CD14-positive monocyte (primary cell): ENCODE measurements at regions not wholly inside any gene's neighbourhood (a gene's known extent, or its start where the extent isn't known, plus 50 kb on each side); places are given as distances from the start of the nearest gene placed in this dataset.

Experiments
- DNase-seq, 3 donors: peaks; one replicate each; pipeline ENCODE4 v3.0.0-alpha.2; 2011 to 2022
- H2AFZ ChIP-seq: 2 replicates; pipeline ENCODE4 v1.6.0; 2012; ENCODE audit warnings: mild to moderate bottlenecking, low read depth, low read length, inconsistent platforms; ENCODE audit not compliant: insufficient read depth, poor library complexity, severe bottlenecking
- H3K27ac ChIP-seq, 2 donors: 1 replicate in 1 of 2; 2 replicates in 1 of 2; pipeline ENCODE4 v1.5.1; 2012 to 2013; ENCODE audit warnings: low read length in 2 of 2, control low read depth in 1 of 2, inconsistent platforms in 1 of 2, low read depth in 1 of 2, mild to moderate bottlenecking in 1 of 2
- H3K27me3 ChIP-seq, 2 donors: one replicate each; pipeline versions ENCODE4 v1.6.0 to v1.6.1; 2011 to 2013; ENCODE audit warnings: low read length in 2 of 2; ENCODE audit not compliant: control insufficient read depth in 2 of 2, insufficient read depth in 2 of 2
- H3K36me3 ChIP-seq, 2 donors: replicated peaks in 1 of 2; 1 replicate in 1 of 2; 2 replicates in 1 of 2; pipeline versions ENCODE4 v1.5.1 to v1.6.1; 2012 to 2013; ENCODE audit warnings: low read length in 2 of 2, control low read depth in 1 of 2, inconsistent platforms in 1 of 2, mild to moderate bottlenecking in 1 of 2; ENCODE audit not compliant: insufficient read depth in 2 of 2, control insufficient read depth in 1 of 2
- H3K4me1 ChIP-seq, 2 donors: 1 replicate in 1 of 2; 2 replicates in 1 of 2; pipeline versions ENCODE4 v1.5.1 to v1.6.1; 2012 to 2013; ENCODE audit warnings: low read length in 2 of 2, control low read depth in 1 of 2, inconsistent platforms in 1 of 2, mild to moderate bottlenecking in 1 of 2, moderate library complexity in 1 of 2; ENCODE audit not compliant: insufficient read depth in 2 of 2, control insufficient read depth in 1 of 2
- H3K4me2 ChIP-seq: replicated peaks from 2 replicates; pipeline ENCODE3; 2012; ENCODE audit warnings: low read length, moderate library complexity, mild to moderate bottlenecking; ENCODE audit not compliant: poor library complexity, severe bottlenecking; ENCODE audit errors: extremely low read depth
- H3K4me3 ChIP-seq, 3 experiments: fragments of 200-600 bp in 1 of 3; sonication (generic) in 1 of 3; replicated peaks in 1 of 3; 1 replicate in 2 of 3; 2 replicates in 1 of 3; pipeline ENCODE4 v1.5.1; 2011 to 2013; ENCODE audit warnings: low read length in 3 of 3, mild to moderate bottlenecking in 3 of 3, control low read depth in 2 of 3, low read depth in 2 of 3, inconsistent platforms in 1 of 3, moderate library complexity in 1 of 3
- H3K79me2 ChIP-seq: 2 replicates; pipeline ENCODE4 v1.6.0; 2012; ENCODE audit warnings: mild to moderate bottlenecking, control low read depth, inconsistent platforms, low read length, moderate library complexity; ENCODE audit not compliant: insufficient read depth
- H3K9ac ChIP-seq: 2 replicates; pipeline ENCODE4 v1.6.0; 2017; ENCODE audit warnings: low read length, mild to moderate bottlenecking; ENCODE audit not compliant: insufficient read depth, poor library complexity, severe bottlenecking
- H3K9me3 ChIP-seq, 2 donors: replicated peaks in 1 of 2; 1 replicate in 1 of 2; 2 replicates in 1 of 2; pipeline versions ENCODE4 v1.5.1 to v1.6.1; 2012 to 2013; ENCODE audit warnings: low read length in 2 of 2, control low read depth in 1 of 2; ENCODE audit not compliant: control insufficient read depth in 1 of 2, insufficient read depth in 1 of 2
- H4K20me1 ChIP-seq: 2 replicates; pipeline ENCODE4 v1.6.0; 2012; ENCODE audit warnings: mild to moderate bottlenecking, low read length, control low read depth, moderate library complexity; ENCODE audit not compliant: insufficient read depth
- H3K27ac Mint-ChIP-seq, 7 donors: one replicate each; pipeline ENCODE4 v1.8.0; 2020; ENCODE audit warnings: mild to moderate bottlenecking in 7 of 7, mixed read lengths in 7 of 7, moderate library complexity in 6 of 7, inconsistent platforms in 2 of 7
- H3K27me3 Mint-ChIP-seq, 3 donors: one replicate each; pipeline ENCODE4 v1.8.0; 2021 to 2022; ENCODE audit warnings: low read depth in 3 of 3, mild to moderate bottlenecking in 3 of 3, mixed read lengths in 3 of 3, moderate library complexity in 3 of 3, inconsistent platforms in 1 of 3
- H3K36me3 Mint-ChIP-seq, 2 donors: one replicate each; pipeline ENCODE4 v1.8.0; 2020; ENCODE audit warnings: mixed read lengths in 2 of 2, inconsistent platforms in 1 of 2, mild to moderate bottlenecking in 1 of 2
- H3K4me1 Mint-ChIP-seq: one replicate; pipeline ENCODE4 v1.8.0; 2020; ENCODE audit warnings: mild to moderate bottlenecking, mixed read lengths
- H3K4me3 Mint-ChIP-seq, 2 donors: one replicate each; pipeline ENCODE4 v1.8.0; 2020; ENCODE audit warnings: mild to moderate bottlenecking in 2 of 2, mixed read lengths in 2 of 2, moderate library complexity in 1 of 2
- H3K9me3 Mint-ChIP-seq, 7 donors: one replicate each; pipeline ENCODE4 v1.8.0; 2020 to 2022; ENCODE audit warnings: mixed read lengths in 7 of 7, mild to moderate bottlenecking in 6 of 7, moderate library complexity in 6 of 7, inconsistent platforms in 2 of 7
- WGBS: methylation state at CpG from one replicate; pipeline ENCODE4 v1.1.5; 2013; ENCODE audit warnings: missing lambda C conversion rate; ENCODE audit not compliant: insufficient coverage; 5-methylcytosine and 5-hydroxymethylcytosine counted together
- intact Hi-C, 2 donors: fragments of 100-400 bp; cut with micrococcal nuclease; formaldehyde crosslinking; loops; one replicate each; pipeline versions ENCODE4 v1.15.0 to v1.15.1; 2023
- TF ChIP-seq, protein P1 (sequence below): fragments of 200-600 bp; IDR thresholded peaks from one replicate; pipeline ENCODE4 v1.8.0; 2022; ENCODE audit warnings: antibody characterized with exemption, mild to moderate bottlenecking

GRCh38 chr2:156704617-156705016 is 268.4 kb downstream of the GPD2 start:
- H3K27ac Mint-ChIP-seq, result no peak overlapping the region
- Histone ChIP-seq H3K4me3 (no peak overlapping the region), H4K20me1 (no peaks in the 10 kb centered on the region), H3K27me3 (no peaks in the 10 kb centered on the region), H3K79me2 (no peaks in the 10 kb centered on the region), H3K9me3 (no peaks in the 10 kb centered on the region), H2AFZ (no peak overlapping the region), H3K27ac (no peak overlapping the region), H3K9ac (no peak overlapping the region), H3K4me1 (no peaks in the 10 kb centered on the region), H3K4me2 (no peak overlapping the region), H3K36me3 (no peaks in the 10 kb centered on the region)
- H3K4me1 Mint-ChIP-seq, result no peaks in the 10 kb centered on the region
- TF ChIP-seq, protein P1, sequence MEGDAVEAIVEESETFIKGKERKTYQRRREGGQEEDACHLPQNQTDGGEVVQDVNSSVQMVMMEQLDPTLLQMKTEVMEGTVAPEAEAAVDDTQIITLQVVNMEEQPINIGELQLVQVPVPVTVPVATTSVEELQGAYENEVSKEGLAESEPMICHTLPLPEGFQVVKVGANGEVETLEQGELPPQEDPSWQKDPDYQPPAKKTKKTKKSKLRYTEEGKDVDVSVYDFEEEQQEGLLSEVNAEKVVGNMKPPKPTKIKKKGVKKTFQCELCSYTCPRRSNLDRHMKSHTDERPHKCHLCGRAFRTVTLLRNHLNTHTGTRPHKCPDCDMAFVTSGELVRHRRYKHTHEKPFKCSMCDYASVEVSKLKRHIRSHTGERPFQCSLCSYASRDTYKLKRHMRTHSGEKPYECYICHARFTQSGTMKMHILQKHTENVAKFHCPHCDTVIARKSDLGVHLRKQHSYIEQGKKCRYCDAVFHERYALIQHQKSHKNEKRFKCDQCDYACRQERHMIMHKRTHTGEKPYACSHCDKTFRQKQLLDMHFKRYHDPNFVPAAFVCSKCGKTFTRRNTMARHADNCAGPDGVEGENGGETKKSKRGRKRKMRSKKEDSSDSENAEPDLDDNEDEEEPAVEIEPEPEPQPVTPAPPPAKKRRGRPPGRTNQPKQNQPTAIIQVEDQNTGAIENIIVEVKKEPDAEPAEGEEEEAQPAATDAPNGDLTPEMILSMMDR, result no peak
- peaks cover 0 to 2% (median 0%) of the 10 kb centered on the region in 7 donors for H3K9me3 Mint-ChIP-seq
- H3K27me3 Mint-ChIP-seq, result peaks cover 0 to 2% (median 2%) of the 10 kb centered on the region in 3 donors
- H3K36me3 Mint-ChIP-seq, result no peaks in the 10 kb centered on the region
- WGBS, result no CpG with 5 or more reads among the region's 3 CpGs
- H3K4me3 Mint-ChIP-seq, result no peak overlapping the region
- no peak for DNase-seq
- intact Hi-C loops, result no loop called here

- Histone ChIP-seq H3K27ac (no peak overlapping the region), H3K4me2 (no peak overlapping the region), H3K36me3 (no peaks in the 10 kb centered on the region), H3K9me3 (no peaks in the 10 kb centered on the region), H4K20me1 (no peaks in the 10 kb centered on the region), H3K4me3 (no peak overlapping the region), H3K27me3 (no peaks in the 10 kb centered on the region), H3K9ac (no peak overlapping the region), H2AFZ (no peak overlapping the region), H3K79me2 (no peaks in the 10 kb centered on the region), H3K4me1 (no peaks in the 10 kb centered on the region)
- Mint-ChIP-seq H3K4me3 (no peak overlapping the region), H3K36me3 (no peaks in the 10 kb centered on the region), H3K9me3 (peaks cover 0 to 3% (median 0%) of the 10 kb centered on the region in 7 donors), H3K27ac (no peak overlapping the region), H3K27me3 (peaks cover 0 to 2% (median 0%) of the 10 kb centered on the region in 3 donors), H3K4me1 (no peaks in the 10 kb centered on the region)
- 75% methylated on average over 1 of the region's 2 CpGs for WGBS
- TF ChIP-seq, protein P1, result no peak
- intact Hi-C loops, result no loop called here
- no peak for DNase-seq
These were observed 270.4 kb downstream of the GPD2 start for GRCh38 chr2:156706576-156706975.
